SIG-M5 treated with dmso at 0.1 percent for 504 hours (cell line): ENCODE measurements at regions not wholly inside any gene's neighbourhood (a gene's known extent, or its start where the extent isn't known, plus 50 kb on each side); places are given as distances from the start of the nearest gene placed in this dataset.

Source experiments
- DNase-seq: peaks from one replicate; lab custom pipeline; 2025; ENCODE audit not compliant: unreplicated experiment; lab: John Stamatoyannopoulos, UW

DNA sequence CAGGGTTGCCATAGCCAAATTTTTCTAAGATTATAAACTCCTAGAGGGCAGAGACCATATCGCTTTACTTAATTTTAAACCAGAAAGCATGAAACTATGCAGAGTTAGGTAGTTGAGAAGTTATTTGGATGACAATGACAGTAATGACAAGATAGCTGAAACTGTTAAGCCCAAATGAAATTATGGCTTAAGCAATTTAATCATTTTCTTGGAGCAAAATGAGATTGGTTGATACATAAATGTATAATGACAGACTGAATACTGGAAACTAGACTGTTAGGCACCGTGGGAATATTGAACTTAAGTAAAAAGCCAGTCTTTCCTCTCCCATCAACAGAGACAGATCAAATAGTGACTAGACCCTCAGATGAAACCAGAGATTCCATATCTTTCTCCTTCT is 670.3 kb upstream of the NRSN1 start:
- DNase-seq: no peak

- DNase-seq: no peak
These were observed 669.6 kb upstream of the NRSN1 start for GRCh38 chr6:23456396-23456795.

DNA sequence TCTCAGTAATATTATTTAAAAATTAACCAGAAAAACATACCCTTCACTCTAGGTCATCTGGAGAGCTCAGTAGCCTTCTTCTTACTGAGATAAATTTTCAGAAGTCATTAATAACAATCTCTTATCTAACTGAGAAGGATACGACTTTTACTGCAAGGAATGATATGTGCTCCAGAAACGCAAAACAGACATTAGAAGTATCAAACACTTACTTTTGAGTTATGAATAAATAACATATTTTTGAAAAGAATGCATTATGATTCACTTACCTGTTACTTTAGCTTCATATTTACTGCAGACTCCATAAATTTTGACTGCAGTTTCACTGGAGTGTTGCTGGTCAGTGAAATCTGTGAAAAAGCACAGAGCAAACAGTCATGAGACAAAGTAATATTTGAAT is 668.7 kb upstream of the NRSN1 start:
- no peak for DNase-seq

DNA sequence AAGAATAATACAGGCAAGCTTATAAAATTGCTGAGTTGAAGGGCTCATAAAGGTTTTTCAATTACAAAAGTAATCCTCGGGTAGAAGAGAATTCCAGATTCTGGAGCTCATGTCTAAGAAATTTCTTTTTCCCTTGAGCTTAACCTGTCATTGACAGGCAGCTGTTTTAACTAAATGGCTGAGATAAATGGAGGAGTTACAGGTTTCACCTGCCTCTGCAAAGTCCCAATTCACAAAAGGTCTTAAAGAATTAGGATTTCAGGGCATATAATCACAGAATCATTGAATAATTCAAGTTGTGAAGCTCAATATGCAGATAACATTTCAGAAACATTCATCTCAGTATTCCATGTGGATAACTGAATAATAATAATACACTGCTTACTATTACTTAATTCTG is 660.1 kb upstream of the NRSN1 start:
- DNase-seq: no peak

- no peak for DNase-seq
These were observed 648.4 kb upstream of the NRSN1 start for GRCh38 chr6:23477586-23477985.

- DNase-seq: no peak
These were observed 647.7 kb upstream of the NRSN1 start for GRCh38 chr6:23478312-23478711.

- DNase-seq: no peak
These were observed 642.1 kb upstream of the NRSN1 start for GRCh38 chr6:23483896-23484295.

DNA sequence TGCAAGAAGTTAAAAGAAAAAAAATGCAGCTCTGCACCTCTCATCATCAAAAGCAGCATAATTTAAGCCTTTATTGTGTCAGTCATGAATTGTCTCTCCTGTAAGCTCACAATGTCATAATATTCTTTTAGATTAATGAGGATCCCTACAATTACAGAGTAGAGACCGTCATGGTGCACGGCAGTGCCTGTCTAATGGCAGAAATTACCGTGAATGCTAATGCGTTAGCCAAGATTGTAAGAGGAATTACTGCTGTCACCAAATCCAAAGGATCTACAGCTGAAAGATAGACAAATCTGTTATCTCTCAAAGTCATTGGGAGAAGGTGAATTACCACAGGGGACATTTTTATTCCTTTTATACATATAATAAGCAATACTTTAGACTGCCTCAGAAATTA is 631.6 kb upstream of the NRSN1 start:
- DNase-seq: no peak

- no peak for DNase-seq
These were observed 628.0 kb upstream of the NRSN1 start for GRCh38 chr6:23498013-23498412.

DNA sequence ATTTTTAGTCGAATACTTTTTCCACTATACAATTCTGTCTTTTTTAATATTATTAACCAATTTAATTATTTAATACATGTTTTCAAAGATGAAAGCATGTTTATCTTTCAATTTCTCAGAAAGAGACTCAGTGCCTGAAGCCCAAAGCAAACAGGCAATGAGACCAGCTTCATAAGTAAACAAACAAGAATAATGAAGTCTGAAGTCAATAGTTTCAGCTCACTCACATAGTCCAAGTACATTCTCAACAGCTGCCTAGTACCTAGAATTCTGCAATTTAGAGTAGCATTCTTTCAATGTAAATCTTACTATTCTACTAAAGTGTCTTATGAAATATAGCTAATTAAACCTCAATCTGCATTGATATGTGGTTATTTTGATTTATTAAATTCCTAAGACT is 626.5 kb upstream of the NRSN1 start:
- DNase-seq: no peak

DNA sequence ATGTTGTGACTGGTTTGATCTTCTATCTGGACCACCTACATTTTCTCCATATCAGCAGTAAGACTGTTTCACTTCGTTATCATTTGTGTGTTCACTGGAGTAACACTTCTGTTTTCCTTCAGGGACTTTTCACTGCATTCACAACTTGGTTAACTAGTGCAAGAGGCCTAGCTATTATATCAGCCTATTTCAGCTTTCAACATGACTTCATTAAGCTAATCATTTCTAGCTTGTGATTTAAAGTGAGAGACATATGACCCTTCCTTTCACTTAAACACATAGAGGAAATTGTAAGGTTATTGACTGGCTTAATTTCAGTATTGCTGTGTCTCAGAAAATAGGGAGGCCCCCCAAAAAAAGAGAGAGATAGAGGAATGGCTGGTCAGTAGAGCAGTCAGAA is 622.8 kb upstream of the NRSN1 start:
- no peak for DNase-seq

- DNase-seq: no peak
These were observed 621.0 kb upstream of the NRSN1 start for GRCh38 chr6:23505026-23505425.

GRCh38 chr6:23510778-23511510 is 615.1 kb upstream of the NRSN1 start:
- DNase-seq: no peak

DNA sequence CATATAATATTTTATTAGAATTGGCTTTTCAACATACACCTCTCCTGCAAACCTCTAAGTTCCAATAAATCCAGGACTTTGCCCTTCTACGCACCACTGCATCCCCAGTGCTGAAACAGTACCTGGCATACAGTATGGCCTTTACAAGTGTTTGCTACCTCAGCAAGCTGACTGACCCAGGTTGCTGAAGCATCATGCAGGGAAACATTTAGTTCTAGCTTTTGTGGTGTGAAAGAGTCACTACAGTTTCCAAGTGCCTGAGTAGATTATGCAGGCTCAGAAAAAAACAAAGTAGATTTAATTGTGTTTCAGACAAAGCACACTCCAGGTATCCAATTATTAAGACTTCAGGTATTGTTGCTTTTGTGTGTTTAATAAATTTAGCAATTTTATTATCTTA is 614.2 kb upstream of the NRSN1 start:
- no peak for DNase-seq

GRCh38 chr6:23518294-23518693 is 607.7 kb upstream of the NRSN1 start:
- no peak for DNase-seq

DNA sequence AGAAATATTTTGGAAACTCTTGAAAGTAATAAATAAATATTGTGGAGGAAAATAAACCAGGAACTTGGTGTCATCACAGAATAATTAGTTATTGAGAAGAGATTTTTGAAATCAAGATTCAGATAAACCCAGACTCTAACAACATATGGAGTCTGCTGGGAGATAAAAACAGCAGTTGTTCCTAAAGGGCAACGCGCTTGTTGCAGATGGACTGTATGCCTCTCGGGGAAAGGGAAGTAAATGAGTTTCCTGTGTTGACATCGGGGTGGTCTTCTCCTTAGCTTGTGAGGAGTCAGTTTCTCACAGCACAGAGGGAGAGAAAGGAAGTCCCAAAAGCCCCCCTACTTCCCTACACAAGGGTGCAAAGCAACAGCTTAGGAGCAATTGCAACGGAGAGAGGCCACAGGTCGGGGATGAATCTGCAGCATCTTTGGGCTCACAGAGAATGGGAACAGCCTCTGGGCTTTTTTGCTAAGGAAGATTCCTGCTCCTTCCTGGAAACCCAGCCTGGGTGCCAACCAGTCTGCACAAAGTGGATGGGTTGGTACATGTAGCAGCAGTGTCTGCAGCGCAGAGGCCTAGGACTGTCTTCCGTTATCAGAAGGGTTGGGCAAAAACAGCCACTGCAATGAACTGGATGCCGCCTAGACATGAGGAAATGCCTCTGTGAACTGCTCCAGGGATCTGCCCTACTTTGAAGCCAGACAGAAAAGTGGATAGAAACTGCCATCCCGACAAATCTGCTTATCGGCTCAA is 603.0 kb upstream of the NRSN1 start:
- no peak for DNase-seq

- no peak for DNase-seq
These were observed 602.2 kb upstream of the NRSN1 start for GRCh38 chr6:23523771-23524170.

DNA sequence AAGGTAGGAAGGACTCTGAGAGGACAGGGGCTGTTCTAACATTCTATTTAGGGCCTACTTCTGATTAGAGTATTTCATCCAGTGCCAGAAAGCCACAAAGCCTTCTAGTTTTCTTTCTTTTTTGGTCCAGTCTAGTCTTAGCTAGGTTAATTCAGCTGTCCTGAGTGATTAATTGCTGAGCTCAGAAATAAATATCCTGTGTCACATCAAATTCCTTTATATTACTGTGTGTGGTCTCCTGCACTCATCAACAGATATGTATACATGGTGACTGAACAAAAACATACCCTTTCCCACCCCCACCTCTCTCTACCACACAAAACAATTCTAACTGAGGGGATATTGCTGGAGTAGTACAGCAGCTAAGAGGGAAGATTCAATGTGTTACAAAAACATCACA is 601.5 kb upstream of the NRSN1 start:
- DNase-seq: no peak

DNA sequence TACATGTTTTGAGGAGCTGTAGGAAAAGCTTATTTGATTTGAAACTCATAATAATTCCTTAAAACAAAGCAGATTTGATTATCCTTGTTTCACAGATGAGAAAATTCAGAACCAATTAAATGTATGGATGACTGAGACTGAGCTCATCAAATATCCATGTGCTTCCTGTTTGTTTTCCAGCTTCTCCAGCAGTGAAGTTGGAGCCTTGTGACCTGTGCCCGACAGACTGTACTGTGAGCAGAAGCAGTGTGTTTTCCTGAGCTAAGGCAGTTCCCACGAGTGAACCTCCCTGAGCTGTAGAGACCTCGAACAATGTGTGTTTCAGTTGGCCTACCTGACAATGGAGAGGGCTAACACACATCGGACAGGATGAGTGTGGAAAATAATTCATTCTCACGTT is 599.5 kb upstream of the NRSN1 start:
- no peak for DNase-seq

- no peak for DNase-seq
These were observed 596.1 kb upstream of the NRSN1 start for GRCh38 chr6:23529902-23530301.

DNA sequence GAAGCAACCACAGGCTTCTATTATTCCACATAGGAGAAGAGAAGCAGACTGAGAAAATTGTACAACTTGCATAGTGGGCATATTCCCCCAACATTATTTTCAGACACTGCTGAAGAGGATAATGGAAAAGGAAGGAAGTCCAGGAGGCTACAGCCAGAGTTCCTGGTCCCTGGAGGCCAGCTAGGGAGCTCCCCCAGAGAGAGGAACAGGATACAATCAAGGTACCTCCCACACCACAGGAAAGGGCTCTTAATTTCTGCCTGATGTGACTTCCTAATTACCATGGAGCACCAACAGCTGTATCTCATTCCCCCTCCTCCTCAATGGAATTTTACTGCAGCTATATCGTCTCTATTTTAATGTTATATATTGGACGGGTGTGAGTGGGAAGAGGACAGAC is 594.3 kb upstream of the NRSN1 start:
- DNase-seq: no peak

DNA sequence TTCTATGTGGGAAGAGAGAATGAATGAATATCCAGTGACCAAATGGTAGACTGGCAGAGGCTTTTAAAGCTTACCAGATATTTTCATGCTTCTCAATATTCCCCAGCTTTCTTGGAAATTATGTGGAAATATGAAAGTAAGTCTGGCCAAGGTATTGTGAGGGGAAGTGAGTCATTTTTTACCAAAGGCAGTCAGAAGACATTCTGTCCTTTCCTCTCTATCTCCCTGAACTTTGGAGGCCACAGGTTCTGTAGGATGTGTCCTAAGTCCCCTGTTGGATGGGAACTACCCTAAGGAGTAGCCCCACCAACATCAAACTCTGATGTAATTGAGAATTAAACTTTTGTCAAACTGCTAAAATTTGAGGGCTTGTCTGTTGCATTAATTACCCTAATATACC is 593.8 kb upstream of the NRSN1 start:
- DNase-seq: no peak

GRCh38 chr6:23533311-23533710 is 592.7 kb upstream of the NRSN1 start:
- no peak for DNase-seq
